ENCODE measurements at regions not wholly inside any gene's neighbourhood (a gene's known extent, or its start where the extent isn't known, plus 50 kb on each side); places are given as distances from the start of the nearest gene placed in this dataset.

GRCh38 chr5:158236511-158237335, 377.8 kb upstream of the CLINT1 start:
- TF ChIP-seq CTCF (IDR thresholded peaks at IDR 0.05) (no peak), SMAD3 (CRISPR knock-in tag; IDR thresholded peaks at IDR 0.05; ENCODE audit: borderline replicate concordance) (no peak), IRF1 (CRISPR knock-in tag; IDR thresholded peaks at IDR 0.05) (no peak), ETV6 (CRISPR knock-in tag; IDR thresholded peaks at IDR 0.05) (no peak), MAX (CRISPR knock-in tag; IDR thresholded peaks at IDR 0.05) (no peak)

Measured in WTC11 (cell line).